Type B pancreatic cell (in vitro differentiated cells): ENCODE measurements at regions not wholly inside any gene's neighbourhood (a gene's known extent, or its start where the extent isn't known, plus 50 kb on each side); places are given as distances from the start of the nearest gene placed in this dataset.
"Not testable (repeated sequence)": the region's sequence is repeated elsewhere in the genome, so short reads cannot be mapped to it uniquely, and the experiment has no call there.

ENCODE experiments used
- DNase-seq: peaks from one replicate; pipeline ENCODE4 v3.0.0; 2021; ENCODE audit warnings: mixed read lengths; ENCODE audit not compliant: unreplicated experiment; ENCODE audit errors: extremely low spot score
- H3K27ac Mint-ChIP-seq: 2 replicates; pipeline ENCODE4 v1.8.0; 2021; ENCODE audit warnings: mild to moderate bottlenecking, mixed read lengths
- H3K27me3 Mint-ChIP-seq: 2 replicates; pipeline ENCODE4 v1.8.0; 2021; ENCODE audit warnings: mixed read lengths
- H3K36me3 Mint-ChIP-seq: 2 replicates; pipeline ENCODE4 v1.8.0; 2021; ENCODE audit warnings: mixed read lengths
- H3K4me1 Mint-ChIP-seq: one replicate; pipeline ENCODE4 v1.8.0; 2021; ENCODE audit warnings: mixed read lengths; ENCODE audit not compliant: unreplicated experiment
- H3K4me3 Mint-ChIP-seq: 2 replicates; pipeline ENCODE4 v1.8.0; 2021; ENCODE audit warnings: mild to moderate bottlenecking, mixed read lengths
- H3K9me3 Mint-ChIP-seq: 2 replicates; pipeline ENCODE4 v1.8.0; 2021; ENCODE audit warnings: mixed read lengths
- CTCF ChIP-seq: fragments of 200-600 bp; sonication (generic); conservative IDR thresholded peaks from 2 replicates; pipeline ENCODE4 v1.5.0; 2021; ENCODE audit warnings: antibody characterized with exemption, mild to moderate bottlenecking

DNA sequence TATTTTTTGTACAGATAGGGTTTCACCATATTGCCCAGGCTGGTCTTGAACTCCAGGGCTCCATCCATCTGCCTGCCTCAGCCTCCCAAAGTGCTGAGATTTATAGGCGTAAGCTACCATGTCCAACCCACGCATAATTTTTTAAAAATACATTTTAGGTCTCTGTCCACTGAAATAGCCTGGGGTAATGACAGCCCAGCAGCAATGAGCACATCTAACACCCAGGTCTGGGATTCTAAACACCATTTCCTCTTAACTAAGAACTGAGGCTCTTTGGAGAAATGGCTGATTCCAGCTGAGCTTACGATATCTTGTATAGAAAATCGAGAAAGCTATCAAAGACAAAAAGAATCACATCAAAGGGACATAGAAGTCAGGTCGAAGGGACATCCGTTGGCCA lies 245.3 kb downstream of the PARN start:
- H3K27ac Mint-ChIP-seq = no peak overlapping the region
- no peak for DNase-seq
- TF ChIP-seq CTCF = no peak
- no peaks in the 10 kb centered on the region for H3K4me1 Mint-ChIP-seq
- H3K27me3 Mint-ChIP-seq = no peaks in the 10 kb centered on the region
- H3K9me3 Mint-ChIP-seq = peaks cover 10% of the 10 kb centered on the region
- no peak overlapping the region for H3K4me3 Mint-ChIP-seq
- no peaks in the 10 kb centered on the region for H3K36me3 Mint-ChIP-seq

GRCh38 chr16:14383844-14384243 lies 246.2 kb downstream of the PARN start:
- DNase-seq, H3K9me3 Mint-ChIP-seq, H3K27me3 Mint-ChIP-seq, H3K27ac Mint-ChIP-seq, H3K4me3 Mint-ChIP-seq, H3K4me1 Mint-ChIP-seq, H3K36me3 Mint-ChIP-seq: not testable (repeated sequence)

DNA sequence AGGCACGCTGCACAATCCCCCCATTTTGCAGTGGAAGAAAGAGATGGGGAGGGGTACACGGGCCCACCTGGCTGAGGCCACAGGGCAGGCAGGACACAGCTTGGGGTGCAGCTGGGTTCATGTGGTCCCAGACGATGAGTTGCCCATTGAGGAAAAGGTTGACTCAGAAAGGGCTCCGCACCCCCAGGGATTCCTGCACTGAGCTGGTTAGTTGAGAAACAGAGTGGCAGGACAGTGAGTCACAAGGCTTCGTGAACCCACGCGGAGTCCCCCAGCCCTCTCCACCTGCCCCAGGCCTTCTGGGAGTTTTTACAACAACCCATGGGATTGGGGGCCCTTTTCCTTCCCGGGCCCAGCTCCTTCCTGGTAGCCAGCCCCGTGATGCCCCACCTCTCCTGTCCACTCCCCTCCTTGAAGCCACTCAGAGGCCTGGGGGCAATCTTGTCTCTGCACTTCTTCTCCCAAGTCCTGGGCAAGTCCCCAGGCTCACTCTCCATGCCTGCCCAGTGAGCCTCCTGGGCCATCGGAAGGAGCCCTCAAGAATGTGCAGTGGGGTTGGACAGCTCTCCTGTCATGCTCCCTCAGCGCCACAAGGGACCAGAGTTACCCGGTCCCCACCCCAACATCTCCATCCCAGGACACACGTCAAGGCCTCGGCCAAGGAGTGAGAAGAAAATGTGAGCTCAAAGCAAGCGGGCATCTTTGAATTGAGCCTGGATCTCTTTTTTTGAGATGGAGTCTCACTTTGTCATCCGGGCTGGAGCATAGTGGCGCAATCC lies 251.2 kb downstream of the PARN start:
- peaks cover 4% of the 10 kb centered on the region for H3K9me3 Mint-ChIP-seq
- no peak overlapping the region for H3K27ac Mint-ChIP-seq
- DNase-seq = no peak
- no peaks in the 10 kb centered on the region for H3K27me3 Mint-ChIP-seq
- H3K36me3 Mint-ChIP-seq = no peaks in the 10 kb centered on the region
- H3K4me3 Mint-ChIP-seq = no peak overlapping the region
- no peak for TF ChIP-seq CTCF
- H3K4me1 Mint-ChIP-seq = peaks cover 12% of the 10 kb centered on the region

- Mint-ChIP-seq H3K9me3 (no peaks in the 10 kb centered on the region), H3K36me3 (no peaks in the 10 kb centered on the region), H3K27me3 (no peaks in the 10 kb centered on the region), H3K27ac (peak overlapping the region; percentile 71), H3K4me1 (peaks cover 12% of the 10 kb centered on the region), H3K4me3 (no peak overlapping the region)
- DNase-seq = no peak
- TF ChIP-seq CTCF = no peak
Measured at GRCh38 chr16:14378131-14378551, 251.9 kb downstream of the PARN start.

DNA sequence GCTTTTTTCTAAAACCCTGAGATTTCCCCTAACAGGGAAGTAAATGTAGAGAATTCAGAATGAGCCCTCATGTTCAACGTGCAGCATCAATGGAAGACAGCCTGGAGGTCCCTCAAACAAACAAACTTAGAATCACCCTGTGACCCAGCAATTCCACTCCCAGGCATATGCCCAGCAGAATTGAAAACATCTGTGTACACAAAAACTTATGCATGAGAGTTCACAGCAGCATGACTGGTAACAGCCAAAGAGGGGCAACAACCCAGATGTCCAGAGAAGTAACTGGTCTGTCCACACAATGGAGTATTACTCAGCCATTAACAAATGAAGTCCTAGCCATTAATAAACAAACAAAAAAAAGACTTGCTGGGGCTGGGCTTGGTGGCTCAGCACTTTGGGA lies 252.7 kb downstream of the PARN start:
- H3K36me3 Mint-ChIP-seq = no peaks in the 10 kb centered on the region
- no peak overlapping the region for H3K4me3 Mint-ChIP-seq
- no peak overlapping the region for H3K27ac Mint-ChIP-seq

More for the DNA sequence above, 252.7 kb downstream of the PARN start:
- Mint-ChIP-seq H3K27me3 (no peaks in the 10 kb centered on the region), H3K9me3 (no peaks in the 10 kb centered on the region), H3K4me1 (peaks cover 12% of the 10 kb centered on the region)
- TF ChIP-seq CTCF = no peak
- DNase-seq = no peak
